Right lobe of liver (tissue), 6 donors: ENCODE measurements at regions not wholly inside any gene's neighbourhood (a gene's known extent, or its start where the extent isn't known, plus 50 kb on each side); places are given as distances from the start of the nearest gene placed in this dataset.

ENCODE experiments used
- ATAC-seq, 4 donors: fragments of 200-7000 bp; cut with Tn5 transposase; one replicate each; pipeline ENCODE4 v1.9.1; 2020; ENCODE audit warnings: mild to moderate bottlenecking in 4 of 4, moderate library complexity in 4 of 4
- DNase-seq, 3 donors: peaks; one replicate each; pipeline ENCODE4 v3.0.0-alpha.2; 2020
- H3K27ac ChIP-seq, 3 donors: fragments of 200-600 bp; one replicate each; pipeline ENCODE4 v1.8.0; 2022
- H3K27me3 ChIP-seq, 2 donors: fragments of 200-600 bp; one replicate each; pipeline ENCODE4 v1.8.0; 2022
- H3K36me3 ChIP-seq, 4 donors: fragments of 200-600 bp; sonication (generic) in 1 of 4; one replicate each; pipeline versions ENCODE4 v1.5.1 to v1.8.0; 2017 to 2022; ENCODE audit warnings: control low read depth in 1 of 4
- H3K4me1 ChIP-seq, 4 donors: fragments of 200-600 bp; sonication (generic) in 1 of 4; one replicate each; pipeline versions ENCODE4 v1.5.1 to v1.8.0; 2017 to 2022; ENCODE audit warnings: control low read depth in 1 of 4
- H3K4me3 ChIP-seq, 3 donors: fragments of 200-600 bp; one replicate each; pipeline ENCODE4 v1.8.0; 2022
- H3K9me3 ChIP-seq, 4 donors: fragments of 200-600 bp; sonication (generic) in 1 of 4; one replicate each; pipeline versions ENCODE4 v1.5.1 to v1.8.0; 2017 to 2022; ENCODE audit warnings: control low read depth in 1 of 4
- CTCF ChIP-seq, 4 donors: fragments of 200-600 bp in 3 of 4; fragments of 450-650 bp in 1 of 4; IDR thresholded peaks; one replicate each; pipeline versions ENCODE4 v1.5.1 to v1.8.0; 2016 to 2022; ENCODE audit warnings: antibody characterized with exemption in 4 of 4, mild to moderate bottlenecking in 2 of 4
- POLR2A ChIP-seq: fragments of 450-650 bp; IDR thresholded peaks from one replicate; pipeline ENCODE4 v1.6.1; 2017; ENCODE audit warnings: antibody characterized with exemption, mild to moderate bottlenecking
- WGBS: methylation state at CpG from one replicate; pipeline ENCODE4 v1.1.6; 2018; ENCODE audit warnings: low coverage, low lambda C conversion rate; ENCODE audit not compliant: insufficient coverage; ENCODE audit errors: missing lambda C conversion rate; 5-methylcytosine and 5-hydroxymethylcytosine counted together
- intact Hi-C, 2 donors: fragments of 100-400 bp; cut with DNase I; formaldehyde crosslinking; loops; one replicate each; pipeline versions ENCODE4 v1.11.2 to v1.14.1; 2022
- donor health status: DM: no; HTN: yes; CAD: no.
- donor health status: DM: no; HTN: no; CAD: no.
- donor health status: DM: no; HTN: no; CAD: no.
- donor health status: DM: no; HTN: yes; CAD: no.
- donor health status: DM: no; HTN: yes; CAD: no.

GRCh38 chr16:77070683-77071082, 120.3 kb upstream of the MON1B start:
- Histone ChIP-seq H3K27ac (no peak overlapping the region), H3K4me1 (no peaks in the 10 kb centered on the region), H3K9me3 (no peaks in the 10 kb centered on the region), H3K36me3 (no peaks in the 10 kb centered on the region), H3K4me3 (no peak overlapping the region), H3K27me3 (no peaks in the 10 kb centered on the region)
- 87% methylated on average over 6 of the region's 6 CpGs for WGBS
- intact Hi-C loops: no loop called here
- ATAC-seq (no peak), DNase-seq (no peak)
- no peak for TF ChIP-seq CTCF (IDR thresholded peaks at IDR 0.05)
- TF ChIP-seq POLR2A: no peak

- Histone ChIP-seq H3K4me3 (no peak overlapping the region), H3K27me3 (no peaks in the 10 kb centered on the region), H3K9me3 (no peaks in the 10 kb centered on the region), H3K4me1 (no peaks in the 10 kb centered on the region), H3K36me3 (no peaks in the 10 kb centered on the region), H3K27ac (no peak overlapping the region)
- 65% methylated on average over 4 of the region's 5 CpGs for WGBS
- no peak for TF ChIP-seq POLR2A
- no peak for TF ChIP-seq CTCF (IDR thresholded peaks at IDR 0.05)
- intact Hi-C loops: no loop called here
- ATAC-seq (no peak), DNase-seq (no peak)
These were observed 114.2 kb upstream of the MON1B start for GRCh38 chr16:77076839-77077238.

- Histone ChIP-seq H3K27me3 (no peaks in the 10 kb centered on the region), H3K9me3 (no peaks in the 10 kb centered on the region), H3K36me3 (no peaks in the 10 kb centered on the region), H3K4me3 (no peak overlapping the region), H3K4me1 (no peaks in the 10 kb centered on the region), H3K27ac (no peak overlapping the region)
- DNase-seq (no peak), ATAC-seq (no peak)
- intact Hi-C loops: no loop called here
- WGBS: 58% methylated on average over 7 of the region's 8 CpGs
- TF ChIP-seq POLR2A (no peak), CTCF (IDR thresholded peaks at IDR 0.05) (no peak)
These were observed 113.6 kb upstream of the MON1B start for GRCh38 chr16:77077256-77077922.

- Histone ChIP-seq H3K36me3 (no peaks in the 10 kb centered on the region), H3K4me3 (no peak overlapping the region), H3K27me3 (no peaks in the 10 kb centered on the region), H3K4me1 (no peaks in the 10 kb centered on the region), H3K9me3 (no peaks in the 10 kb centered on the region), H3K27ac (no peak overlapping the region)
- DNase-seq: no peak
- TF ChIP-seq CTCF (IDR thresholded peaks at IDR 0.05): no peak
- TF ChIP-seq POLR2A: no peak
- ATAC-seq: no peak
- intact Hi-C loops: no loop called here
- 18% methylated on average over 1 of the region's 1 CpG for WGBS
These were observed 105.0 kb upstream of the MON1B start for GRCh38 chr16:77085981-77086380.

GRCh38 chr16:77090062-77090461, 100.9 kb upstream of the MON1B start:
- Histone ChIP-seq H3K27me3 (no peaks in the 10 kb centered on the region), H3K27ac (no peak overlapping the region), H3K36me3 (no peaks in the 10 kb centered on the region), H3K9me3 (no peaks in the 10 kb centered on the region), H3K4me1 (no peaks in the 10 kb centered on the region), H3K4me3 (no peak overlapping the region)
- TF ChIP-seq POLR2A: no peak
- TF ChIP-seq CTCF (IDR thresholded peaks at IDR 0.05): no peak
- no peak for DNase-seq
- intact Hi-C loops: no loop called here
- WGBS: 41% methylated on average over 1 of the region's 1 CpG
- ATAC-seq: no peak
